Mesenchymal stem cell (in vitro differentiated cells and primary cell): ENCODE measurements at regions not wholly inside any gene's neighbourhood (a gene's known extent, or its start where the extent isn't known, plus 50 kb on each side); places are given as distances from the start of the nearest gene placed in this dataset.

Experiments used
- DNase-seq: peaks from one replicate; pipeline ENCODE4 v3.0.0-alpha.2; 2013
- H2AFZ ChIP-seq: one replicate; pipeline ENCODE4 v1.6.1; 2013; ENCODE audit warnings: low read depth, mild to moderate bottlenecking, control low read depth, inconsistent platforms, low read length, moderate library complexity
- H2AK5ac ChIP-seq: 2 replicates; pipeline ENCODE4 v1.6.1; 2013; ENCODE audit warnings: low read length, moderate library complexity, mild to moderate bottlenecking, inconsistent platforms; ENCODE audit not compliant: severe bottlenecking
- H2BK120ac ChIP-seq: one replicate; pipeline ENCODE4 v1.6.1; 2013; ENCODE audit warnings: low read depth, mild to moderate bottlenecking, inconsistent platforms, low read length, moderate library complexity
- H2BK12ac ChIP-seq, 2 experiments: one replicate each; pipeline ENCODE4 v1.6.1; 2013; ENCODE audit warnings: inconsistent platforms in 2 of 2, low read length in 2 of 2, mild to moderate bottlenecking in 2 of 2, moderate library complexity in 2 of 2, control low read depth in 1 of 2
- H2BK15ac ChIP-seq: one replicate; pipeline ENCODE4 v1.6.1; 2013; ENCODE audit warnings: mild to moderate bottlenecking, low read depth, inconsistent platforms; ENCODE audit not compliant: poor library complexity, severe bottlenecking
- H2BK5ac ChIP-seq: 2 replicates; pipeline ENCODE4 v1.6.1; 2013; ENCODE audit warnings: low read depth, mild to moderate bottlenecking, low read length, control low read depth, inconsistent platforms; ENCODE audit not compliant: poor library complexity, severe bottlenecking
- H3K14ac ChIP-seq, 2 experiments: one replicate each; pipeline ENCODE4 v1.6.1; 2013; ENCODE audit warnings: inconsistent platforms in 2 of 2, low read length in 2 of 2, control low read depth in 1 of 2, mild to moderate bottlenecking in 1 of 2, moderate library complexity in 1 of 2
- H3K18ac ChIP-seq, 2 experiments: one replicate each; pipeline ENCODE4 v1.6.1; 2013; ENCODE audit warnings: inconsistent platforms in 2 of 2, low read length in 2 of 2, control low read depth in 1 of 2, low read depth in 1 of 2, mild to moderate bottlenecking in 1 of 2
- H3K23ac ChIP-seq, 2 experiments: one replicate each; pipeline ENCODE4 v1.6.1; 2013; ENCODE audit warnings: inconsistent platforms in 2 of 2, low read length in 2 of 2, mild to moderate bottlenecking in 2 of 2, moderate library complexity in 2 of 2, control low read depth in 1 of 2
- H3K27ac ChIP-seq: 2 replicates; pipeline ENCODE4 v1.5.1; 2013; ENCODE audit warnings: mild to moderate bottlenecking, moderate library complexity, low read length, control low read depth, inconsistent platforms; ENCODE audit not compliant: poor library complexity, severe bottlenecking
- H3K27me3 ChIP-seq, 2 experiments: 2 replicates each; pipeline versions ENCODE4 v1.6.1 to v1.7.0; 2013; ENCODE audit warnings: low read length in 2 of 2, mild to moderate bottlenecking in 2 of 2, moderate library complexity in 2 of 2, control low read depth in 1 of 2, inconsistent platforms in 1 of 2; ENCODE audit not compliant: control insufficient read depth in 1 of 2, insufficient read depth in 1 of 2
- H3K36me3 ChIP-seq, 2 experiments: 2 replicates each; pipeline versions ENCODE4 v1.6.1 to v1.7.0; 2013; ENCODE audit warnings: low read length in 2 of 2, control low read depth in 1 of 2, inconsistent platforms in 1 of 2, low read depth in 1 of 2, mild to moderate bottlenecking in 1 of 2; ENCODE audit not compliant: insufficient read depth in 2 of 2, control insufficient read depth in 1 of 2
- H3K4ac ChIP-seq, 2 experiments: one replicate each; pipeline ENCODE4 v1.6.1; 2013; ENCODE audit warnings: inconsistent platforms in 2 of 2, low read length in 2 of 2, mild to moderate bottlenecking in 2 of 2, moderate library complexity in 2 of 2, control low read depth in 1 of 2, low read depth in 1 of 2
- H3K4me1 ChIP-seq: 2 replicates; pipeline ENCODE4 v1.6.1; 2013; ENCODE audit warnings: low read depth, low read length, control low read depth; ENCODE audit not compliant: control insufficient read depth, insufficient read depth
- H3K4me2 ChIP-seq: 2 replicates; pipeline ENCODE4 v1.6.1; 2013; ENCODE audit warnings: low read length, mild to moderate bottlenecking, inconsistent platforms; ENCODE audit not compliant: poor library complexity, severe bottlenecking
- H3K4me3 ChIP-seq, 2 experiments: 2 replicates each; pipeline versions ENCODE4 v1.5.1 to v1.7.0; 2013; ENCODE audit warnings: low read length in 2 of 2, mild to moderate bottlenecking in 2 of 2, control low read depth in 1 of 2, low read depth in 1 of 2; ENCODE audit not compliant: insufficient read depth in 1 of 2
- H3K79me1 ChIP-seq: replicated peaks from 2 replicates; pipeline ENCODE4 v1.6.1; 2013; ENCODE audit warnings: mild to moderate bottlenecking, control low read depth, low read length, inconsistent platforms; ENCODE audit not compliant: poor library complexity, severe bottlenecking
- H3K9ac ChIP-seq: 2 replicates; pipeline ENCODE4 v1.7.0; 2013; ENCODE audit warnings: mild to moderate bottlenecking, low read length, moderate library complexity
- H3K9me3 ChIP-seq: 2 replicates; pipeline ENCODE4 v1.7.0; 2013; ENCODE audit warnings: mild to moderate bottlenecking, low read length; ENCODE audit not compliant: control insufficient read depth
- H4K8ac ChIP-seq: one replicate; pipeline ENCODE4 v1.6.1; 2013; ENCODE audit warnings: inconsistent platforms, mild to moderate bottlenecking, low read length, moderate library complexity
- H4K91ac ChIP-seq: one replicate; pipeline ENCODE4 v1.6.1; 2013; ENCODE audit warnings: mild to moderate bottlenecking, low read length, inconsistent platforms
- WGBS: methylation state at CpG from one replicate; pipeline ENCODE4 v1.1.7; 2013; ENCODE audit warnings: mixed read lengths; 5-methylcytosine and 5-hydroxymethylcytosine counted together

DNA sequence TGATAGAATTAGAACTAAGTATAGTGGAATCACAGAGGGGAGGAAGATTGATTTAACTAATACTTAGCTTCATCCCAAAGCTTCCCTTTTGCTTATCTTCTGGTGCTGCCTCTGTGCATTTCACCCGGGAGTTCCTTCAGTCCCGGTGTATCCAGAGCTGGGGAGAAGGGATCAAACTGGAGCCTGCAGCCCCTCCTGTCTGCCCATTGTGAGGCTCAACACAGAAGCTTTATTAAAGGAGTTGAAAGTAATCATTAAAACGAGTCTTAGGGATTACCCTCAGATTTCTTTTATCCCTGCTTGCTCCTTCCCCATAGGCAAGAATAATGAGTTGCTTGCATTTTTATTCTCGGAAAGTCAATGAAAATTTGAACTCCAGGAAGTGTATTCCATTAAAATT lies 739.7 kb upstream of the DDX18 start:
- Histone ChIP-seq H4K91ac (no peak overlapping the region), H3K14ac (no peak overlapping the region), H2AK5ac (no peak overlapping the region), H2AFZ (no peak overlapping the region), H2BK120ac (no peak overlapping the region), H2BK5ac (no peak overlapping the region), H3K36me3 (no peaks in the 10 kb centered on the region), H4K8ac (no peak overlapping the region), H3K27me3 (no peaks in the 10 kb centered on the region), H3K4me3 (no peak overlapping the region), H3K9ac (no peak overlapping the region), H2BK12ac (no peak overlapping the region), H3K18ac (no peak overlapping the region), H3K4ac (no peak overlapping the region), H3K4me1 (no peaks in the 10 kb centered on the region), H3K79me1 (no peaks in the 10 kb centered on the region), H2BK15ac (no peak overlapping the region), H3K23ac (no peak overlapping the region), H3K4me2 (no peak overlapping the region), H3K27ac (no peak overlapping the region), H3K9me3 (peaks cover 4% of the 10 kb centered on the region)
- no peak for DNase-seq
- WGBS: 94% methylated on average over 2 of the region's 4 CpGs

DNA sequence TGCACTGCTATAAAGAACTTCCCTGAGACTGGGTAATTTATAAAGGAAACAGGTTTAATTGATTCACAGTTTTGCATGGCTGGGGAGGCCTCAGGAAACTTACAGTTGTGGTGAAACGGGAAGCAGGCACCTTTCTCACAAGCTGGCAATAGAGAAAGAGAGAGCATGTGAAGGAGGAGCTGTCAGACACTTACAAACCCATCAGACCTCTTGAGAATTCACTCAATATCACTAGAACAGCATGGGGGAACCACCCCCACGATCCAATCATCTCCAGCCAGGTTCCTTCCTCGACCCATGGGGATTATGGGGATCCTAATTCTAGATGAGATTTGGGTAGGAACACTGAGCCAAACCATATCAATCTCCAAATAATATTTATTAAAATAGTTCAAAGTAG lies 729.2 kb upstream of the DDX18 start:
- Histone ChIP-seq H3K18ac (no peak overlapping the region), H3K36me3 (no peaks in the 10 kb centered on the region), H4K91ac (no peak overlapping the region), H2BK15ac (no peak overlapping the region), H3K9me3 (peaks cover 6% of the 10 kb centered on the region), H3K27me3 (no peaks in the 10 kb centered on the region), H2BK5ac (no peak overlapping the region), H2AK5ac (no peak overlapping the region), H3K27ac (no peak overlapping the region), H3K79me1 (no peaks in the 10 kb centered on the region), H3K23ac (no peak overlapping the region), H3K4ac (peak overlapping the region in 1 of 2 experiments; percentile 58), H2AFZ (no peak overlapping the region), H4K8ac (no peak overlapping the region), H3K4me3 (no peak overlapping the region), H2BK120ac (no peak overlapping the region), H3K14ac (no peak overlapping the region), H3K9ac (no peak overlapping the region), H3K4me1 (no peaks in the 10 kb centered on the region), H2BK12ac (peak overlapping the region in 1 of 2 experiments; percentile 39), H3K4me2 (no peak overlapping the region)
- DNase-seq: no peak
- WGBS: no CpG with 5 or more reads among the region's 3 CpGs

DNA sequence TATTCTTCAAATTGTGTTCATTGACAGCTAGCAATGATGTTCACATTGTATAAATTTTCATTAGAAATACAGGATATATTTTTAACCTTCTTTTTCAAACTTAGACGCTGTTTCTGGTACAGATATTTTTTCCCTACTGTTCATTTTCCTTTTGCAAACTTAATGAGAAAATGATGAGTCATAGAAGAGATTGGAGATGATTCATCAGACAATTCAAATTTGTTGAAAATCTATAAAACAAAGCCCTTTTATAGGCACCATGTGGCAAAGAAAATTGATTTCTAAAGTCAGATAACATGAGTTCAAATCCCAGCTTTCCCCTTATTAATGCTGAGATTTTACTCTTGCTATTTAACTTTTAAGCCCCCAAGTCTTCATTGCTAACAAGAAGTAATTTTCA lies 728.8 kb upstream of the DDX18 start:
- H3K9ac ChIP-seq: no peak overlapping the region
- no peak overlapping the region for H3K4ac ChIP-seq
- DNase-seq: peak; percentile 14
- H2AFZ ChIP-seq: no peak overlapping the region
- H3K79me1 ChIP-seq: no peaks in the 10 kb centered on the region
- no peaks in the 10 kb centered on the region for H3K36me3 ChIP-seq
- no peaks in the 10 kb centered on the region for H3K27me3 ChIP-seq
- no peak overlapping the region for H2BK12ac ChIP-seq
- no peak overlapping the region for H3K14ac ChIP-seq
- H3K27ac ChIP-seq: no peak overlapping the region
- no peak overlapping the region for H2BK5ac ChIP-seq
- WGBS: no CpG with 5 or more reads among the region's 1 CpG
- H3K4me3 ChIP-seq: no peak overlapping the region
- H4K91ac ChIP-seq: no peak overlapping the region
- H2BK120ac ChIP-seq: no peak overlapping the region
- no peak overlapping the region for H4K8ac ChIP-seq
- no peaks in the 10 kb centered on the region for H3K4me1 ChIP-seq
- no peak overlapping the region for H3K4me2 ChIP-seq
- no peak overlapping the region for H3K18ac ChIP-seq
- H3K9me3 ChIP-seq: peaks cover 6% of the 10 kb centered on the region
- H2AK5ac ChIP-seq: no peak overlapping the region
- no peak overlapping the region for H3K23ac ChIP-seq
- H2BK15ac ChIP-seq: no peak overlapping the region

GRCh38 chr2:117086174-117086942 lies 728.1 kb upstream of the DDX18 start:
- no peak overlapping the region for H2BK5ac ChIP-seq
- H3K18ac ChIP-seq: peak overlapping the region in 1 of 2 experiments; percentile 33
- WGBS: 80% methylated on average over 1 of the region's 3 CpGs
- DNase-seq: no peak
- no peaks in the 10 kb centered on the region for H3K27me3 ChIP-seq
- no peaks in the 10 kb centered on the region for H3K36me3 ChIP-seq
- H2AFZ ChIP-seq: no peak overlapping the region
- no peak overlapping the region for H3K4ac ChIP-seq
- no peaks in the 10 kb centered on the region for H3K4me1 ChIP-seq
- H3K23ac ChIP-seq: no peak overlapping the region
- no peaks in the 10 kb centered on the region for H3K79me1 ChIP-seq
- H3K14ac ChIP-seq: no peak overlapping the region
- no peak overlapping the region for H2AK5ac ChIP-seq
- H3K4me2 ChIP-seq: no peak overlapping the region
- no peak overlapping the region for H4K8ac ChIP-seq
- no peak overlapping the region for H4K91ac ChIP-seq
- no peak overlapping the region for H2BK120ac ChIP-seq
- peaks cover 6% of the 10 kb centered on the region for H3K9me3 ChIP-seq
- H2BK15ac ChIP-seq: no peak overlapping the region
- H3K27ac ChIP-seq: no peak overlapping the region
- H3K9ac ChIP-seq: no peak overlapping the region
- no peak overlapping the region for H2BK12ac ChIP-seq
- no peak overlapping the region for H3K4me3 ChIP-seq
